ENCODE measurements at regions not wholly inside any gene's neighbourhood (a gene's known extent, or its start where the extent isn't known, plus 50 kb on each side); places are given as distances from the start of the nearest gene placed in this dataset.

- TF ChIP-seq, protein P1, sequence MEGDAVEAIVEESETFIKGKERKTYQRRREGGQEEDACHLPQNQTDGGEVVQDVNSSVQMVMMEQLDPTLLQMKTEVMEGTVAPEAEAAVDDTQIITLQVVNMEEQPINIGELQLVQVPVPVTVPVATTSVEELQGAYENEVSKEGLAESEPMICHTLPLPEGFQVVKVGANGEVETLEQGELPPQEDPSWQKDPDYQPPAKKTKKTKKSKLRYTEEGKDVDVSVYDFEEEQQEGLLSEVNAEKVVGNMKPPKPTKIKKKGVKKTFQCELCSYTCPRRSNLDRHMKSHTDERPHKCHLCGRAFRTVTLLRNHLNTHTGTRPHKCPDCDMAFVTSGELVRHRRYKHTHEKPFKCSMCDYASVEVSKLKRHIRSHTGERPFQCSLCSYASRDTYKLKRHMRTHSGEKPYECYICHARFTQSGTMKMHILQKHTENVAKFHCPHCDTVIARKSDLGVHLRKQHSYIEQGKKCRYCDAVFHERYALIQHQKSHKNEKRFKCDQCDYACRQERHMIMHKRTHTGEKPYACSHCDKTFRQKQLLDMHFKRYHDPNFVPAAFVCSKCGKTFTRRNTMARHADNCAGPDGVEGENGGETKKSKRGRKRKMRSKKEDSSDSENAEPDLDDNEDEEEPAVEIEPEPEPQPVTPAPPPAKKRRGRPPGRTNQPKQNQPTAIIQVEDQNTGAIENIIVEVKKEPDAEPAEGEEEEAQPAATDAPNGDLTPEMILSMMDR (IDR thresholded peaks at IDR 0.05): no peak
- TF ChIP-seq POLR2A (IDR thresholded peaks at IDR 0.05): no peak
- no peak for TF ChIP-seq EP300 (IDR thresholded peaks at IDR 0.05)
- no peak for TF ChIP-seq POLR2AphosphoS5 (IDR thresholded peaks at IDR 0.05)
Measured at GRCh38 chr14:51360592-51360991, 120.5 kb downstream of the TMX1 start.
